HEK293 (cell line): ENCODE measurements at regions not wholly inside any gene's neighbourhood (a gene's known extent, or its start where the extent isn't known, plus 50 kb on each side); places are given as distances from the start of the nearest gene placed in this dataset.

Experiments used
- CTCF ChIA-PET: fragments of 350-600 bp; formaldehyde crosslinking; extraction: SDS; loops from one replicate; lab custom pipeline; 2021; ENCODE audit warnings: antibody characterized with exemption; lab: Yijun Ruan, JAX
- POLR2A ChIA-PET: fragments of 300-600 bp; formaldehyde crosslinking; extraction: SDS; loops from one replicate; lab custom pipeline; 2020; ENCODE audit warnings: antibody characterized with exemption, inconsistent platforms; lab: Yijun Ruan, JAX
- H3K27ac ChIP-seq: fragments of 200-500 bp; sonication (Bioruptor generic); 2 replicates; pipeline ENCODE4 v1.5.1; 2014; ENCODE audit warnings: low read depth, low read length, control low read depth, inconsistent platforms; ENCODE audit errors: extremely low read depth
- H3K36me3 ChIP-seq, 2 experiments: fragments of 200-500 bp in 1 of 2; sonication (Bioruptor generic) in 1 of 2; 1 replicate in 1 of 2; 2 replicates in 1 of 2; pipeline ENCODE4 v1.5.1; 2014 to 2017; ENCODE audit warnings: inconsistent platforms in 2 of 2, low read length in 2 of 2; ENCODE audit not compliant: control insufficient read depth in 2 of 2, insufficient read depth in 1 of 2
- H3K4me1 ChIP-seq: fragments of 200-500 bp; sonication (Bioruptor generic); 2 replicates; pipeline ENCODE4 v1.5.1; 2014; ENCODE audit warnings: mild to moderate bottlenecking, low read length, inconsistent platforms; ENCODE audit not compliant: control insufficient read depth, insufficient read depth
- H3K4me3 ChIP-seq: 2 replicates; pipeline ENCODE4 v1.5.1; 2011; ENCODE audit warnings: low read depth, mild to moderate bottlenecking, control low read depth, low read length, moderate library complexity
- H3K9me3 ChIP-seq: fragments of 200-500 bp; sonication (Bioruptor generic); 2 replicates; pipeline ENCODE4 v1.5.1; 2014; ENCODE audit warnings: low read depth, low read length, inconsistent platforms; ENCODE audit not compliant: control insufficient read depth, insufficient read depth
- MEIS1 ChIP-seq: sonication (generic); formaldehyde crosslinking; IDR thresholded peaks from 2 replicates; pipeline ENCODE4 v1.8.1; 2022; ENCODE audit warnings: missing genetic modification reagents, mild to moderate bottlenecking, borderline replicate concordance
- YY1 ChIP-seq: fragments of 450-650 bp; formaldehyde crosslinking; IDR thresholded peaks from 2 replicates; pipeline ENCODE4 v1.5.1; 2018; ENCODE audit warnings: missing biosample characterization, missing genetic modification characterization
- ZBTB48 ChIP-seq: fragments of 450-650 bp; formaldehyde crosslinking; IDR thresholded peaks from 2 replicates; pipeline ENCODE4 v1.5.1; 2016; ENCODE audit warnings: missing biosample characterization, missing genetic modification characterization
- ZNF121 ChIP-seq: fragments of 450-650 bp; formaldehyde crosslinking; IDR thresholded peaks from 2 replicates; pipeline ENCODE4 v1.5.1; 2016; ENCODE audit warnings: missing biosample characterization, missing genetic modification characterization
- ZNF19 ChIP-seq: fragments of 450-650 bp; formaldehyde crosslinking; IDR thresholded peaks from 2 replicates; pipeline ENCODE4; 2016; ENCODE audit warnings: missing biosample characterization, missing genetic modification characterization, low read depth
- ZNF274 ChIP-seq, 2 experiments: fragments of 200-500 bp in 1 of 2; fragments of 450-650 bp in 1 of 2; sonication (Bioruptor generic) in 1 of 2; formaldehyde crosslinking in 1 of 2; IDR thresholded peaks; 2 replicates each; pipeline versions ENCODE4 v1.5.1 to v1.6.1; 2014 to 2016; ENCODE audit warnings: borderline replicate concordance in 1 of 2, inconsistent platforms in 1 of 2, low read length in 1 of 2, missing biosample characterization in 1 of 2, missing genetic modification characterization in 1 of 2
- ZNF292 ChIP-seq: fragments of 450-650 bp; formaldehyde crosslinking; IDR thresholded peaks from 2 replicates; pipeline ENCODE4 v1.5.1; 2016; ENCODE audit warnings: low read depth, missing biosample characterization, missing genetic modification characterization, borderline replicate concordance
- ZNF350 ChIP-seq: fragments of 450-650 bp; formaldehyde crosslinking; IDR thresholded peaks from 2 replicates; pipeline ENCODE4 v1.5.0; 2017; ENCODE audit warnings: missing biosample characterization, mild to moderate bottlenecking, missing genetic modification characterization
- ZNF37A ChIP-seq: fragments of 450-650 bp; IDR thresholded peaks from 2 replicates; pipeline ENCODE4 v1.5.1; 2018; ENCODE audit warnings: missing biosample characterization, missing genetic modification characterization
- ZNF549 ChIP-seq: fragments of 450-650 bp; IDR thresholded peaks from 2 replicates; pipeline ENCODE4 v1.5.1; 2018; ENCODE audit warnings: missing biosample characterization, missing genetic modification characterization, mild to moderate bottlenecking, inconsistent platforms, moderate library complexity
- ZNF626 ChIP-seq: fragments of 450-650 bp; sonication (Bioruptor Pico); formaldehyde crosslinking; IDR thresholded peaks from 2 replicates; pipeline ENCODE4 v1.5.1; 2018; ENCODE audit warnings: missing biosample characterization, missing genetic modification characterization, inconsistent platforms
- ZNF664 ChIP-seq: fragments of 450-650 bp; formaldehyde crosslinking; IDR thresholded peaks from 2 replicates; pipeline ENCODE4 v1.5.1; 2016; ENCODE audit warnings: missing biosample characterization, missing genetic modification characterization
- ZNF747 ChIP-seq: fragments of 450-650 bp; formaldehyde crosslinking; IDR thresholded peaks from 2 replicates; pipeline ENCODE4 v1.5.1; 2016; ENCODE audit warnings: missing biosample characterization, missing genetic modification characterization
- TF ChIP-seq, protein P1 (sequence below): fragments of 450-650 bp; formaldehyde crosslinking; IDR thresholded peaks from 2 replicates; pipeline ENCODE4 v1.5.1; 2016; ENCODE audit warnings: missing biosample characterization, missing genetic modification characterization
- TF ChIP-seq, protein P2 (sequence below): fragments of 450-650 bp; formaldehyde crosslinking; IDR thresholded peaks from 2 replicates; pipeline ENCODE4 v1.5.1; 2017; ENCODE audit warnings: missing biosample characterization, missing genetic modification characterization
- TF ChIP-seq, protein P3 (sequence below): fragments of 450-650 bp; formaldehyde crosslinking; IDR thresholded peaks from 2 replicates; pipeline ENCODE4 v1.5.1; 2016; ENCODE audit warnings: missing biosample characterization, missing genetic modification characterization
- TF ChIP-seq, protein P4 (sequence below): fragments of 450-650 bp; formaldehyde crosslinking; IDR thresholded peaks from 2 replicates; pipeline ENCODE4 v1.5.1; 2016; ENCODE audit warnings: missing biosample characterization, missing genetic modification characterization, borderline replicate concordance
- TF ChIP-seq, protein P5 (sequence below): sonication (generic); formaldehyde crosslinking; IDR thresholded peaks from 2 replicates; pipeline ENCODE4 v1.8.1; 2022; ENCODE audit warnings: mild to moderate bottlenecking, moderate library complexity, missing genetic modification reagents

DNA sequence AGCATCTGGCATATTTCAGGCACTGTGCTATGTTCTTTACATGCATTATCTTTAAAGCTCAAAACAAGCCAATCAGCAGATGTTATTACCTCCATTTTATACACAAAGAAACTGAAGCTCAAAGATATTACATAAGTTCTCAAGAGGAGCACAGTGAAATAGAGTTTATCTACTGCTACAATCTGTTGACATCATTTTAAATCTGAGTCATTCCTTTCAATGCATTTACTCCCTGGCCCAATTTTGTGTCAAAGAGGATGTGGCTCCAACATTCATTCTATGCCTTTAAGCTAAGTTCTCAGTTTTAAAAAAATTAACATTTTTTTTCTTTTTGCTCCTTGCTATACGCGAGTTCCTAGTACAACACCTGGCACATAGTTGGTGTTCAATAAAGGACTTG lies 486.3 kb upstream of the ZNF462 start:
- no peak overlapping the region for H3K27ac ChIP-seq
- CTCF ChIA-PET, result no interaction called here
- H3K36me3 ChIP-seq, result no peaks in the 10 kb centered on the region
- H3K4me3 ChIP-seq, result no peak overlapping the region
- POLR2A ChIA-PET, result no interaction called here
- no peaks in the 10 kb centered on the region for H3K4me1 ChIP-seq
- no peak for TF ChIP-seq ZNF121 (tag by site-specific recombination)
- no peaks in the 10 kb centered on the region for H3K9me3 ChIP-seq

DNA sequence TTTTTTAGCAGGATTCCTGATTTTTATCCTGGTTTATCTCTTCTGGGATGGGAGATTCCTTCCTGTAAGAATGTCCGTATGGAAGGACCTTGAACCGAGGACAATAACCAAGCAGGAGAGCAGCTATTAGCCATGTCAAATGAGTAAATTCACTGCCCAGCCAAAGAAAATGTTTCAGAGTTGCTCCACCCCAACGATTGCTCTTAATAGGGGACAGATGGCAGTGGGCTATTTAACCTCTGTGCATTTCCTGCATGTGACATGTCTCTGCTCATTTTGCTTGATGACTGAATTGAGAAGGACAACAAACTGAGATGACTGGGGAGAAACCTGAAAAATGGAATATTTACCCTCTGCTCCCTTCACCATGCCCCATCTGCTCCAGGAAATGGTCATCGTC lies 479.9 kb upstream of the ZNF462 start:
- ChIA-PET POLR2A (no interaction called here), CTCF (no interaction called here)
- Histone ChIP-seq H3K9me3 (no peaks in the 10 kb centered on the region), H3K4me3 (no peak overlapping the region), H3K4me1 (no peaks in the 10 kb centered on the region), H3K27ac (no peak overlapping the region), H3K36me3 (no peaks in the 10 kb centered on the region)
- no peak for TF ChIP-seq ZNF19 (tag by site-specific recombination)
- no peak for TF ChIP-seq ZNF626 (tag by site-specific recombination)
- TF ChIP-seq, protein P1, sequence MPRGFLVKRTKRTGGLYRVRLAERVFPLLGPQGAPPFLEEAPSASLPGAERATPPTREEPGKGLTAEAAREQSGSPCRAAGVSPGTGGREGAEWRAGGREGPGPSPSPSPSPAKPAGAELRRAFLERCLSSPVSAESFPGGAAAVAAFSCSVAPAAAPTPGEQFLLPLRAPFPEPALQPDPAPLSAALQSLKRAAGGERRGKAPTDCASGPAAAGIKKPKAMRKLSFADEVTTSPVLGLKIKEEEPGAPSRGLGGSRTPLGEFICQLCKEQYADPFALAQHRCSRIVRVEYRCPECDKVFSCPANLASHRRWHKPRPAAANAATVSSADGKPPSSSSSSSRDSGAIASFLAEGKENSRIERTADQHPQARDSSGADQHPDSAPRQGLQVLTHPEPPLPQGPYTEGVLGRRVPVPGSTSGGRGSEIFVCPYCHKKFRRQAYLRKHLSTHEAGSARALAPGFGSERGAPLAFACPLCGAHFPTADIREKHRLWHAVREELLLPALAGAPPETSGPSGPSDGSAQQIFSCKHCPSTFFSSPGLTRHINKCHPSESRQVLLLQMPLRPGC (tag by site-specific recombination), result no peak
- no peak for TF ChIP-seq ZNF549 (tag by site-specific recombination)
- TF ChIP-seq, protein P2, sequence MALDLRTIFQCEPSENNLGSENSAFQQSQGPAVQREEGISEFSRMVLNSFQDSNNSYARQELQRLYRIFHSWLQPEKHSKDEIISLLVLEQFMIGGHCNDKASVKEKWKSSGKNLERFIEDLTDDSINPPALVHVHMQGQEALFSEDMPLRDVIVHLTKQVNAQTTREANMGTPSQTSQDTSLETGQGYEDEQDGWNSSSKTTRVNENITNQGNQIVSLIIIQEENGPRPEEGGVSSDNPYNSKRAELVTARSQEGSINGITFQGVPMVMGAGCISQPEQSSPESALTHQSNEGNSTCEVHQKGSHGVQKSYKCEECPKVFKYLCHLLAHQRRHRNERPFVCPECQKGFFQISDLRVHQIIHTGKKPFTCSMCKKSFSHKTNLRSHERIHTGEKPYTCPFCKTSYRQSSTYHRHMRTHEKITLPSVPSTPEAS (tag by site-specific recombination), result no peak
- no peak for TF ChIP-seq ZNF747
- TF ChIP-seq, protein P3, sequence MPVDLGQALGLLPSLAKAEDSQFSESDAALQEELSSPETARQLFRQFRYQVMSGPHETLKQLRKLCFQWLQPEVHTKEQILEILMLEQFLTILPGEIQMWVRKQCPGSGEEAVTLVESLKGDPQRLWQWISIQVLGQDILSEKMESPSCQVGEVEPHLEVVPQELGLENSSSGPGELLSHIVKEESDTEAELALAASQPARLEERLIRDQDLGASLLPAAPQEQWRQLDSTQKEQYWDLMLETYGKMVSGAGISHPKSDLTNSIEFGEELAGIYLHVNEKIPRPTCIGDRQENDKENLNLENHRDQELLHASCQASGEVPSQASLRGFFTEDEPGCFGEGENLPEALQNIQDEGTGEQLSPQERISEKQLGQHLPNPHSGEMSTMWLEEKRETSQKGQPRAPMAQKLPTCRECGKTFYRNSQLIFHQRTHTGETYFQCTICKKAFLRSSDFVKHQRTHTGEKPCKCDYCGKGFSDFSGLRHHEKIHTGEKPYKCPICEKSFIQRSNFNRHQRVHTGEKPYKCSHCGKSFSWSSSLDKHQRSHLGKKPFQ (tag by site-specific recombination), result no peak
- TF ChIP-seq, protein P4, sequence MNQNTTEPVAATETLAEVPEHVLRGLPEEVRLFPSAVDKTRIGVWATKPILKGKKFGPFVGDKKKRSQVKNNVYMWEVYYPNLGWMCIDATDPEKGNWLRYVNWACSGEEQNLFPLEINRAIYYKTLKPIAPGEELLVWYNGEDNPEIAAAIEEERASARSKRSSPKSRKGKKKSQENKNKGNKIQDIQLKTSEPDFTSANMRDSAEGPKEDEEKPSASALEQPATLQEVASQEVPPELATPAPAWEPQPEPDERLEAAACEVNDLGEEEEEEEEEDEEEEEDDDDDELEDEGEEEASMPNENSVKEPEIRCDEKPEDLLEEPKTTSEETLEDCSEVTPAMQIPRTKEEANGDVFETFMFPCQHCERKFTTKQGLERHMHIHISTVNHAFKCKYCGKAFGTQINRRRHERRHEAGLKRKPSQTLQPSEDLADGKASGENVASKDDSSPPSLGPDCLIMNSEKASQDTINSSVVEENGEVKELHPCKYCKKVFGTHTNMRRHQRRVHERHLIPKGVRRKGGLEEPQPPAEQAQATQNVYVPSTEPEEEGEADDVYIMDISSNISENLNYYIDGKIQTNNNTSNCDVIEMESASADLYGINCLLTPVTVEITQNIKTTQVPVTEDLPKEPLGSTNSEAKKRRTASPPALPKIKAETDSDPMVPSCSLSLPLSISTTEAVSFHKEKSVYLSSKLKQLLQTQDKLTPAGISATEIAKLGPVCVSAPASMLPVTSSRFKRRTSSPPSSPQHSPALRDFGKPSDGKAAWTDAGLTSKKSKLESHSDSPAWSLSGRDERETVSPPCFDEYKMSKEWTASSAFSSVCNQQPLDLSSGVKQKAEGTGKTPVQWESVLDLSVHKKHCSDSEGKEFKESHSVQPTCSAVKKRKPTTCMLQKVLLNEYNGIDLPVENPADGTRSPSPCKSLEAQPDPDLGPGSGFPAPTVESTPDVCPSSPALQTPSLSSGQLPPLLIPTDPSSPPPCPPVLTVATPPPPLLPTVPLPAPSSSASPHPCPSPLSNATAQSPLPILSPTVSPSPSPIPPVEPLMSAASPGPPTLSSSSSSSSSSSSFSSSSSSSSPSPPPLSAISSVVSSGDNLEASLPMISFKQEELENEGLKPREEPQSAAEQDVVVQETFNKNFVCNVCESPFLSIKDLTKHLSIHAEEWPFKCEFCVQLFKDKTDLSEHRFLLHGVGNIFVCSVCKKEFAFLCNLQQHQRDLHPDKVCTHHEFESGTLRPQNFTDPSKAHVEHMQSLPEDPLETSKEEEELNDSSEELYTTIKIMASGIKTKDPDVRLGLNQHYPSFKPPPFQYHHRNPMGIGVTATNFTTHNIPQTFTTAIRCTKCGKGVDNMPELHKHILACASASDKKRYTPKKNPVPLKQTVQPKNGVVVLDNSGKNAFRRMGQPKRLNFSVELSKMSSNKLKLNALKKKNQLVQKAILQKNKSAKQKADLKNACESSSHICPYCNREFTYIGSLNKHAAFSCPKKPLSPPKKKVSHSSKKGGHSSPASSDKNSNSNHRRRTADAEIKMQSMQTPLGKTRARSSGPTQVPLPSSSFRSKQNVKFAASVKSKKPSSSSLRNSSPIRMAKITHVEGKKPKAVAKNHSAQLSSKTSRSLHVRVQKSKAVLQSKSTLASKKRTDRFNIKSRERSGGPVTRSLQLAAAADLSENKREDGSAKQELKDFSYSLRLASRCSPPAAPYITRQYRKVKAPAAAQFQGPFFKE (tag by site-specific recombination), result no peak
- no peak for TF ChIP-seq ZNF292 (tag by site-specific recombination)
- TF ChIP-seq YY1, result no peak
- TF ChIP-seq ZNF274 (IDR thresholded peaks at IDR 0.05; ENCODE audit: low read length), result no peak
- TF ChIP-seq ZNF274 (tag by site-specific recombination; IDR thresholded peaks at IDR 0.05; ENCODE audit: borderline replicate concordance), result no peak
- no peak for TF ChIP-seq ZNF664 (tag by site-specific recombination)
- no peak for TF ChIP-seq ZBTB48 (tag by site-specific recombination)
- TF ChIP-seq, protein P5, sequence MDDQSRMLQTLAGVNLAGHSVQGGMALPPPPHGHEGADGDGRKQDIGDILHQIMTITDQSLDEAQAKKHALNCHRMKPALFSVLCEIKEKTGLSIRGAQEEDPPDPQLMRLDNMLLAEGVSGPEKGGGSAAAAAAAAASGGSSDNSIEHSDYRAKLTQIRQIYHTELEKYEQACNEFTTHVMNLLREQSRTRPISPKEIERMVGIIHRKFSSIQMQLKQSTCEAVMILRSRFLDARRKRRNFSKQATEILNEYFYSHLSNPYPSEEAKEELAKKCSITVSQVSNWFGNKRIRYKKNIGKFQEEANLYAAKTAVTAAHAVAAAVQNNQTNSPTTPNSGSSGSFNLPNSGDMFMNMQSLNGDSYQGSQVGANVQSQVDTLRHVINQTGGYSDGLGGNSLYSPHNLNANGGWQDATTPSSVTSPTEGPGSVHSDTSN (CRISPR knock-in tag), result no peak
- no peak for TF ChIP-seq ZNF37A (tag by site-specific recombination)
- TF ChIP-seq ZNF350 (tag by site-specific recombination), result no peak
- TF ChIP-seq MEIS1 (CRISPR knock-in tag), result no peak
